ENCODE measurements at regions not wholly inside any gene's neighbourhood (a gene's known extent, or its start where the extent isn't known, plus 50 kb on each side); places are given as distances from the start of the nearest gene placed in this dataset.

- no peak for TF ChIP-seq CTCF (conservative IDR thresholded peaks at IDR 0.05 in 1 of 2, IDR thresholded peaks at IDR 0.05 in 1 of 2; ENCODE audit: extremely low read depth in 1 of 2, insufficient read depth in 1 of 2, low read depth in 1 of 2, low read length in 2 of 2)
- TF ChIP-seq EZH2 (IDR thresholded peaks at IDR 0.05; ENCODE audit: borderline replicate concordance, low read length): no peak
These were observed 75.9 kb upstream of the HDDC2 start for GRCh38 chr6:125377621-125378020.
